ENCODE measurements at regions not wholly inside any gene's neighbourhood (a gene's known extent, or its start where the extent isn't known, plus 50 kb on each side); places are given as distances from the start of the nearest gene placed in this dataset.
"Not testable (repeated sequence)": the region's sequence is repeated elsewhere in the genome, so short reads cannot be mapped to it uniquely, and the experiment has no call there.

DNA sequence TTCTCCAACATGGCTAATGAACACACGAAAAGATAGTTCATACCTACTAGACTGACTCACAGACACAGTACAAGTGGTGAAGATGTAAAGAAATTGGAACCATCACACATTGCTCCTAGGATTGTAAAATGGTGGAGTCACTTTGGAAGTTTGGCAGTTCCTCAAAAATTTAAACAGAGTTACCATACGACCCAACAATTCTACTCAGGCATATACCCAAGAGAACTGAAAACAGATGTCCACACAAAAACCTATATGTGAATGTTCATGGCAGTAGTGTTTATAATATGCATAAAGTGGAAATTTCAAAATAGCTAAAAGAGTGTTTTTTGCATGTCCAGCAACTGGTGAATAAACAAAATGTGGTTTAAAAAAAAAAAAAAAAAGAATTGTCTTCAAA, 332.6 kb downstream of the PLPP3 start:
- not testable (repeated sequence) for H3K27me3 ChIP-seq (ENCODE audit: insufficient read depth, poor library complexity, severe bottlenecking); DNase-seq (ENCODE audit: low read depth in 1 of 2, low spot score in 1 of 2); H3K4me3 ChIP-seq (replicated peaks; ENCODE audit: insufficient read depth, low read length); H3K27ac ChIP-seq (replicated peaks)

DNA sequence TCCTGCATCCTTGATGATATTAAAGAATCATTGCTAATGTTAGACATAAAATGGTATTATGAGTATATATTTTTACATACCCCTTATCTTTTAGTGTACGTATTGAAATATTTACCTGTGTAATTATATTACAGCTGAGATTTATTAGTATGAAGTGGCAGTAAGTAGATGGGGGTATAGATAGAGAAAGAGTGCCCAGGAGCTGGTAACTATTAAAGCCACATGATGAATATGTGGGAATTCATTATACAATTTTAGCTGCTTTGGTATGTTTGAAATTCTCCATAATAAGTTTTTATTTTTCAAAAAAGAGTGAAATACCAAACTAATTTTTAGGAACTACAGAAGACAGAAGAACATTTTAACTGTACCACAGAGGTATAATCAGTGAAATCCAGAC, 339.0 kb downstream of the PLPP3 start:
- DNase-seq (ENCODE audit: low read depth in 1 of 2, low spot score in 1 of 2), result no peak
- TF ChIP-seq GABPA (IDR thresholded peaks at IDR 0.05; ENCODE audit: low read depth) (no peak), CTCF (IDR thresholded peaks at IDR 0.05; ENCODE audit: insufficient read depth, low read length) (no peak), POLR2AphosphoS5 (IDR thresholded peaks at IDR 0.05; ENCODE audit: low read depth) (no peak), REST (IDR thresholded peaks at IDR 0.05; ENCODE audit: insufficient replicate concordance, low read depth) (no peak), SPI1 (IDR thresholded peaks at IDR 0.05; ENCODE audit: borderline replicate concordance, low read depth) (no peak)
- Histone ChIP-seq H3K27ac (replicated peaks) (no peak overlapping the region), H3K4me3 (replicated peaks; ENCODE audit: insufficient read depth, low read length) (no peak overlapping the region), H3K27me3 (ENCODE audit: insufficient read depth, poor library complexity, severe bottlenecking) (no peaks in the 10 kb centered on the region)

GRCh38 chr1:56237491-56238064, 341.8 kb downstream of the PLPP3 start:
- Histone ChIP-seq H3K27me3 (ENCODE audit: insufficient read depth, poor library complexity, severe bottlenecking) (no peaks in the 10 kb centered on the region), H3K4me3 (replicated peaks; ENCODE audit: insufficient read depth, low read length) (no peak overlapping the region), H3K27ac (replicated peaks) (no peak overlapping the region)
- TF ChIP-seq REST (IDR thresholded peaks at IDR 0.05; ENCODE audit: insufficient replicate concordance, low read depth) (no peak), CTCF (IDR thresholded peaks at IDR 0.05; ENCODE audit: insufficient read depth, low read length) (no peak), GABPA (IDR thresholded peaks at IDR 0.05; ENCODE audit: low read depth) (no peak)
- no peak for DNase-seq (ENCODE audit: low read depth in 1 of 2, low spot score in 1 of 2)

DNA sequence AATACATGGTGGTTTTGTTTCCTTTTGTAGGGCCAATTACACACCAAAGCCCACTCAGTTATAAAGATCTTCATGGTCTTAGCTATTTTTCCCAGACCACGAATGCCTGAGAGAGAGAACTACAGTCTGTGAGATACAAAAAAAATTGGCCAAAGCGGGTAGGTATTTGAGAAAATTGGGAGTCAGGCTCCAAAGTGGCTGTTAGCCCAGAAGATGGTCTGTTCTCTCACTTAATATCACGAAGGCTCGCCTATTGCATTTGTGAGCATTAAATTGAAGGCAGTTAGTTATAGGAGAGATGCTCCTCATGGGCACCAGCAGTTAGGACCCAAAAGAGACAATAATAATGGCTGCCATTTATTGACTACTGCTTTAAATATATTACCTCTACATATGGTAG, 342.7 kb downstream of the PLPP3 start:
- DNase-seq (ENCODE audit: low read depth in 1 of 2, low spot score in 1 of 2), result no peak
- H3K27ac ChIP-seq (replicated peaks), result no peak overlapping the region
- H3K4me3 ChIP-seq (replicated peaks; ENCODE audit: insufficient read depth, low read length), result no peak overlapping the region
- no peaks in the 10 kb centered on the region for H3K27me3 ChIP-seq (ENCODE audit: insufficient read depth, poor library complexity, severe bottlenecking)
- TF ChIP-seq SPI1 (IDR thresholded peaks at IDR 0.05; ENCODE audit: borderline replicate concordance, low read depth) (no peak), REST (IDR thresholded peaks at IDR 0.05; ENCODE audit: insufficient replicate concordance, low read depth) (no peak), POLR2AphosphoS5 (IDR thresholded peaks at IDR 0.05; ENCODE audit: low read depth) (no peak), CTCF (IDR thresholded peaks at IDR 0.05; ENCODE audit: insufficient read depth, low read length) (no peak), GABPA (IDR thresholded peaks at IDR 0.05; ENCODE audit: low read depth) (no peak)
